RWPE1 (cell line): ENCODE measurements at regions not wholly inside any gene's neighbourhood (a gene's known extent, or its start where the extent isn't known, plus 50 kb on each side); places are given as distances from the start of the nearest gene placed in this dataset.

Source experiments
- CTCF ChIA-PET: fragments of 350-600 bp; sonication (Branson Sonifier 250); formaldehyde crosslinking; extraction: SDS; loops from one replicate; lab custom pipeline; 2021; lab: Yijun Ruan, JAX
- POLR2A ChIA-PET: fragments of 400-600 bp; formaldehyde crosslinking; extraction: SDS; loops from one replicate; lab custom pipeline; 2020; ENCODE audit warnings: antibody characterized with exemption; ENCODE audit not compliant: low non-redundant PET; lab: Yijun Ruan, JAX
- DNase-seq: peaks from one replicate; pipeline ENCODE4 v3.0.0; 2012; ENCODE audit warnings: low spot score
- H3K27ac ChIP-seq: fragments of 450-650 bp; 2 replicates; pipeline ENCODE4 v1.5.1; 2017
- TF ChIP-seq, protein P1 (sequence below): fragments of 450-650 bp; conservative IDR thresholded peaks from 2 replicates; pipeline ENCODE4 v1.5.1; 2017; ENCODE audit warnings: low read depth, mild to moderate bottlenecking

DNA sequence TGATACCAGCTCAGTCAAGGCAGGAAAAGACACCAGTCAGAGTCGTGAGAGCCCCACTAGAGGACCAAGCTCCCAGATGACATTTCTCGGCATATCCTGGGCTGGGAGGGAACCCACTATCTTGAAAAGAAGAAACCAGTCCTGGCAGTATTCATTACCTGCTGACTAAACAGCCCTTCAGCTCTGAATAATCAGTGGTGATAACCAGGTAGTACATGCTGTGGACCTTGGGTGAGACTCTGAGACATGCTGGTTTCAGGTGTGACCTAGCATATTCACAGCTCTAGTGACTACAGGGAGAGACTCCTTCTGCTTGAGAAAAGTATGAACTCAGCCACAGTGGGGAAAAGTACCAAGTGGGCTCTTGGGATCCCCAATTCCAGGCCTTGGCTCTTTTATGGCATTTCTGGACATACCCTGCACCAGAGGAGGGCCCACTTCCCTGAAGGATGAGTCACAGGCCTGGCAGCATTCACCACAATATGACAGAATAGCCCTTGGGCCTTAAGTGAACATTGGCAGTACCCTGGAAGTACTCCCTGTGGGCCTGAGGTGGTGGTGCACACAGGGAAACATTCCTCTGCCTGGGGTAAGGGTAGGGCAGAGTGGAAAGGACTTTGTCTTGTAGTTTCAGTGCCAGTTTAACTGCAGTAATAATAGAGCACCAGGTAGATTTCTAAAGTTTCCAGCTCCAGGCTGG, 82.6 kb upstream of the SLC38A4 start:
- peak; percentile 34 for DNase-seq
- peak overlapping the region; percentile 51; the same call in 1 of the 2 replicates for H3K27ac ChIP-seq
- ChIA-PET POLR2A (no interaction called here), CTCF (no interaction called here)
- TF ChIP-seq, protein P1, sequence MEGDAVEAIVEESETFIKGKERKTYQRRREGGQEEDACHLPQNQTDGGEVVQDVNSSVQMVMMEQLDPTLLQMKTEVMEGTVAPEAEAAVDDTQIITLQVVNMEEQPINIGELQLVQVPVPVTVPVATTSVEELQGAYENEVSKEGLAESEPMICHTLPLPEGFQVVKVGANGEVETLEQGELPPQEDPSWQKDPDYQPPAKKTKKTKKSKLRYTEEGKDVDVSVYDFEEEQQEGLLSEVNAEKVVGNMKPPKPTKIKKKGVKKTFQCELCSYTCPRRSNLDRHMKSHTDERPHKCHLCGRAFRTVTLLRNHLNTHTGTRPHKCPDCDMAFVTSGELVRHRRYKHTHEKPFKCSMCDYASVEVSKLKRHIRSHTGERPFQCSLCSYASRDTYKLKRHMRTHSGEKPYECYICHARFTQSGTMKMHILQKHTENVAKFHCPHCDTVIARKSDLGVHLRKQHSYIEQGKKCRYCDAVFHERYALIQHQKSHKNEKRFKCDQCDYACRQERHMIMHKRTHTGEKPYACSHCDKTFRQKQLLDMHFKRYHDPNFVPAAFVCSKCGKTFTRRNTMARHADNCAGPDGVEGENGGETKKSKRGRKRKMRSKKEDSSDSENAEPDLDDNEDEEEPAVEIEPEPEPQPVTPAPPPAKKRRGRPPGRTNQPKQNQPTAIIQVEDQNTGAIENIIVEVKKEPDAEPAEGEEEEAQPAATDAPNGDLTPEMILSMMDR: no peak

DNA sequence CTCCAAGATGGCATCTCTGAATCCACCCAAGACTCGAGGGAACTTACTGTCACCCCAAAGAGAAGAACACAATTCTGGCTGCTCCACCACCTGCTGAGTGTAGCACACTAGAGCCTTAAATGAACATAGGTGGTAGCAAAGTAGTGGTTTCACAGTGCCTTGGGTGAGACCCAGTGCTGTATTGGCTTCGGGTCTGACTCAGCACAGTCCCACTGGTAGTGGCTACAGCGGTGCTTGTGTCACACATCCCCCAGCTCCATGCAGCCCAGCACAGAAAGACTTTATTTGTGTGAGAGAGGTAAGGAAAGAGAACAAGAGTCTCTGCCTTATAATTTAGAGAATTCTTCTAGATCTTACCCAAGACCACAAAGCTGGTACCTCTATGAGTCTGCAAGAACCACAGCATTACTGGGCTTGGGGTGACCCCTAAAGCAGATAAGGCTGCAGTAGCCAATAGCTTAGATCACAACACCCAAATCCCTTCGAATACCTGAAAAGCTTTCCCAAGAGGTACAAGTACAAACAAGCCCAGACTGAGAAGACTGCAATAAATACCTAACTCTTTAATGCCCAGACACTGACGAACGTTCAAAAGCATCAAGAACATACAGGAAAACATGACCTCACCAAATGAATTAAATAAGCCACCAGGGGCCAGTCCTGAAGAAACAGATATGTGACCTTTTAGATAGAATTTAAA, 83.3 kb upstream of the SLC38A4 start:
- ChIA-PET POLR2A (no interaction called here), CTCF (no interaction called here)
- H3K27ac ChIP-seq: peak overlapping the region; percentile 51; the same call in 1 of the 2 replicates
- TF ChIP-seq, protein P1: no peak
- no peak for DNase-seq

DNA sequence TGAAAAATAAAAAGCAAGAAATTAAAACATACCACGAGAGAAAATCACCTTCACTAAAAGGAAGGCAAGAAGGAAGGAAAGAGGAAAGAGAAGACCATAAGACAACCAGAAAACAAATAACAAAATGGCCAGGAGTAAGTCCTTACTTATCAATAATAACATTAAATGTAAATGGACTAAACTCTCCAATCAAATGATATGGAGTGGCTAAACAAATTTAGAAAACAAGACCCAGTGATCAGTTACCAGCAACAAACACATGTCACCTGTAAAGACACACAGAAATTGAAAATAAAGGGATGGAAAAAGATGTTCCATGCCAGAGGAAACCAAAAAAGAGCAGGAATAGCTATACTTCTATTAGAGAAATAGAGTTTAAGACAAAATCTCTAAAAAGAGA, 85.0 kb upstream of the SLC38A4 start:
- TF ChIP-seq, protein P1: no peak
- no peak for DNase-seq
- ChIA-PET POLR2A (no interaction called here), CTCF (interaction anchor here (0.6 kb wide), 2 partner anchors 39 to 861 kb away, joined by 3 to 4 read pairs; no protein-coding TSS in a partner anchor)
- no peak overlapping the region for H3K27ac ChIP-seq

DNA sequence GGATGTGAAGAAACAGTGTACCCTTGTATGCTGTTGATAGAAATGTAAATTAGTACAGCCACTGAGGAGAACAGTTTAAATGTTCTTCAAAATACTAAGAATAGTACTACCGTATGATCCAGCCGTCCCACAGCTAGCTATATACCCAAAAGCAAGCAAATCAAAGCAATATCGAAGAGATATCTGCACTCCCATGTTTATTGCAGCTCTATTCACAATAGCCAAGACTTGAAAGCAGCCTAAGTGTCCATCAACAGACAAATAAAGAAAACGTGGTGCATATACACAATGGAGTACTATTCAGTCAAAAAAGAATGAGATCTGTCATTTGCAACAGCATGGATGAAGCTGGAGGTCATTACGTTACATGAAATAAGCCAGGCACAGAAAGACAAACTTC, 88.5 kb upstream of the SLC38A4 start:
- POLR2A ChIA-PET: no interaction called here
- DNase-seq: no peak
- CTCF ChIA-PET: no interaction called here
- TF ChIP-seq, protein P1: no peak
- H3K27ac ChIP-seq: no peak overlapping the region

DNA sequence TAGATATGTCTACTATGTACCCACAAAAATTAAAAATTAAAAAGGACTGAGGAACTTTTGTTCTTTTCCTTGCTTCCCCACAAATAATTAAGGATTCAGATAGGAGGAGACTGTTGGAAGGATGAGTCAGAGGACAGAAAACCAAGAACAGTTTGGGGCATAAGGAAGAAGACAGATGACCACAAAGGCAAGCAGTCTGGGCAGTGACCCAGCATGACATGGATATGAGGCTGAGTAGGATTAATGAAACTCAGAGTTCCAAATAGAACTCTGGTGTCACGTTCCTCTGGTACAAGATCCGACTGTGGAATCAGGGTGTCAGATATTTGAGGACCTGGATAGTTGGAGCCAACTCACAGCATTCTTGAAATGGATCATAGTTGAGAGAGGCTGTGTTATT, 89.3 kb upstream of the SLC38A4 start:
- POLR2A ChIA-PET: no interaction called here
- TF ChIP-seq, protein P1: no peak
- CTCF ChIA-PET: no interaction called here
- DNase-seq: no peak
- H3K27ac ChIP-seq: no peak overlapping the region

DNA sequence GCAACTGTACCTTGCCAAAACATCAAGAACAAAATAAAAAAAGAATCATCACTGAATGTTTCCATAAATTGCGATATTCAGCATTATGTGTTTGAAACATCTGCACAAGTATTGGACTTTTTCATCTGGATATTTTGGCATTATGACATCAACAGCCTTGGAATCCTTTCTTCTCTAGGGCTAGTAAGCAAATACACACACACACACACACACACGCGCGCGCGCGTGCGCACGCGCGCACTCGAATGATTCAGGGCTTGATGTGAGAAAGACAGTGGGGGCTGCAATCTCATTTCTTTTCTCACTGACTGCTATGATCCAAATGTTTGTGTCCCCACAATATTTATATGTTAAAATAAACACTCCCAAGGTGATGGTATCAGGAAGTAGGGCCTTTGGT, 90.0 kb upstream of the SLC38A4 start:
- POLR2A ChIA-PET: no interaction called here
- CTCF ChIA-PET: no interaction called here
- no peak for DNase-seq
- no peak overlapping the region for H3K27ac ChIP-seq
- TF ChIP-seq, protein P1: no peak
